ENCODE measurements at regions not wholly inside any gene's neighbourhood (a gene's known extent, or its start where the extent isn't known, plus 50 kb on each side); places are given as distances from the start of the nearest gene placed in this dataset.

GRCh38 chr2:129462349-129462748 lies 517.1 kb upstream of the RAB6C start:
- no peak for FAIRE-seq
- DNase-seq (ENCODE audit: low read depth, low spot score): no peak
- dilution Hi-C loops (cut with MboI; ENCODE audit: extremely low pct_ligation_motif_present, low sequenced_read_pairs): no loop called here
- H4K20me1 ChIP-seq (ENCODE audit: control insufficient read depth, extremely low read depth, insufficient read depth, low read length): no peaks in the 10 kb centered on the region
- H3K27me3 ChIP-seq (ENCODE audit: control insufficient read depth, extremely low read depth, insufficient read depth, low read length): no peaks in the 10 kb centered on the region
- no peak overlapping the region for H2AFZ ChIP-seq (ENCODE audit: control insufficient read depth, low read length)
- H3K36me3 ChIP-seq (ENCODE audit: control insufficient read depth in 2 of 2, extremely low read depth in 1 of 2, insufficient read depth in 2 of 2, low read length in 2 of 2): no peaks in the 10 kb centered on the region
- H3K9me3 ChIP-seq (ENCODE audit: control insufficient read depth, low read depth, low read length): no peaks in the 10 kb centered on the region
- H3K9ac ChIP-seq (ENCODE audit: control insufficient read depth, extremely low read depth, insufficient read depth, low read length): no peak overlapping the region
- no peak overlapping the region for H3K27ac ChIP-seq (ENCODE audit: control insufficient read depth, insufficient read depth, low read length)
- H3K4me1 ChIP-seq (ENCODE audit: control insufficient read depth, extremely low read depth, insufficient read depth, low read length): no peaks in the 10 kb centered on the region
- no peak for TF ChIP-seq CTCF (optimal IDR thresholded peaks at IDR 0.05 in 1 of 3, IDR thresholded peaks at IDR 0.05 in 1 of 3, conservative IDR thresholded peaks at IDR 0.05 in 1 of 3; ENCODE audit: extremely low read depth in 1 of 3, insufficient read depth in 2 of 3, low read length in 3 of 3)
- no peak for TF ChIP-seq EZH2 (IDR thresholded peaks at IDR 0.05; ENCODE audit: low read length)
- no peak overlapping the region for H3K4me3 ChIP-seq (ENCODE audit: control insufficient read depth in 2 of 3, extremely low read depth in 1 of 3, insufficient read depth in 2 of 3, low read depth in 1 of 3, low read length in 3 of 3)
- H3K9me1 ChIP-seq (ENCODE audit: control insufficient read depth, extremely low read depth, insufficient read depth, low read length): no peaks in the 10 kb centered on the region
- H3K79me2 ChIP-seq (ENCODE audit: control insufficient read depth, insufficient read depth, low read length): no peaks in the 10 kb centered on the region
- H3K4me2 ChIP-seq (ENCODE audit: control insufficient read depth, extremely low read depth, insufficient read depth, low read depth, low read length): no peak overlapping the region

- no peaks in the 10 kb centered on the region for H3K79me2 ChIP-seq (ENCODE audit: control insufficient read depth, insufficient read depth, low read length)
- H3K4me2 ChIP-seq (ENCODE audit: control insufficient read depth, extremely low read depth, insufficient read depth, low read depth, low read length): no peak overlapping the region
- TF ChIP-seq EZH2 (IDR thresholded peaks at IDR 0.05; ENCODE audit: low read length) (no peak), CTCF (optimal IDR thresholded peaks at IDR 0.05 in 1 of 3, IDR thresholded peaks at IDR 0.05 in 1 of 3, conservative IDR thresholded peaks at IDR 0.05 in 1 of 3; ENCODE audit: extremely low read depth in 1 of 3, insufficient read depth in 2 of 3, low read length in 3 of 3) (no peak)
- no peaks in the 10 kb centered on the region for H3K9me3 ChIP-seq (ENCODE audit: control insufficient read depth, low read depth, low read length)
- H2AFZ ChIP-seq (ENCODE audit: control insufficient read depth, low read length): no peak overlapping the region
- H3K4me1 ChIP-seq (ENCODE audit: control insufficient read depth, extremely low read depth, insufficient read depth, low read length): no peaks in the 10 kb centered on the region
- DNase-seq (ENCODE audit: low read depth, low spot score): no peak
- H3K9me1 ChIP-seq (ENCODE audit: control insufficient read depth, extremely low read depth, insufficient read depth, low read length): no peaks in the 10 kb centered on the region
- no peak overlapping the region for H3K9ac ChIP-seq (ENCODE audit: control insufficient read depth, extremely low read depth, insufficient read depth, low read length)
- no peaks in the 10 kb centered on the region for H3K27me3 ChIP-seq (ENCODE audit: control insufficient read depth, extremely low read depth, insufficient read depth, low read length)
- no peaks in the 10 kb centered on the region for H3K36me3 ChIP-seq (ENCODE audit: control insufficient read depth in 2 of 2, extremely low read depth in 1 of 2, insufficient read depth in 2 of 2, low read length in 2 of 2)
- dilution Hi-C loops (cut with MboI; ENCODE audit: extremely low pct_ligation_motif_present, low sequenced_read_pairs): no loop called here
- H3K27ac ChIP-seq (ENCODE audit: control insufficient read depth, insufficient read depth, low read length): no peak overlapping the region
- no peak overlapping the region for H3K4me3 ChIP-seq (ENCODE audit: control insufficient read depth in 2 of 3, extremely low read depth in 1 of 3, insufficient read depth in 2 of 3, low read depth in 1 of 3, low read length in 3 of 3)
- no peaks in the 10 kb centered on the region for H4K20me1 ChIP-seq (ENCODE audit: control insufficient read depth, extremely low read depth, insufficient read depth, low read length)
- FAIRE-seq: no peak
Observed at GRCh38 chr2:129462967-129463366, 516.5 kb upstream of the RAB6C start.
